ENCODE measurements at regions not wholly inside any gene's neighbourhood (a gene's known extent, or its start where the extent isn't known, plus 50 kb on each side); places are given as distances from the start of the nearest gene placed in this dataset.
A peak's percentile ranks its signal among the peaks of the same experiment; 100 is the strongest.
"Not testable (repeated sequence)": the region's sequence is repeated elsewhere in the genome, so short reads cannot be mapped to it uniquely, and the experiment has no call there.

GRCh38 chr14:63147018-63147417, 57.2 kb upstream of the RHOJ start:
- DNase-seq, result no peak

- DNase-seq, result peak in 1 of 3 donors; percentile 2
Measured at GRCh38 chr14:63134801-63135200, 69.4 kb upstream of the RHOJ start.

- DNase-seq, result no peak
Measured at GRCh38 chr14:63130531-63130930, 73.7 kb upstream of the RHOJ start.

GRCh38 chr14:63106487-63106886, 61.2 kb upstream of the KCNH5 start:
- DNase-seq, result not testable (repeated sequence)

- DNase-seq, result no peak
Measured at GRCh38 chr14:63100552-63100951, 55.3 kb upstream of the KCNH5 start.

GRCh38 chr14:63096186-63096585, 50.9 kb upstream of the KCNH5 start:
- DNase-seq, result no peak

Measured in muscle of back (tissue), 3 donors.